ENCODE measurements at regions not wholly inside any gene's neighbourhood (a gene's known extent, or its start where the extent isn't known, plus 50 kb on each side); places are given as distances from the start of the nearest gene placed in this dataset.
A peak's percentile ranks its signal among the peaks of the same experiment; 100 is the strongest.

- Mint-ChIP-seq H3K27ac (no peak overlapping the region), H3K9me3 (no peaks in the 10 kb centered on the region), H3K4me3 (no peak overlapping the region), H3K36me3 (ENCODE audit: low read depth) (no peaks in the 10 kb centered on the region), H3K27me3 (ENCODE audit: low read depth) (no peaks in the 10 kb centered on the region), H3K4me1 (no peaks in the 10 kb centered on the region)
- no peak for TF ChIP-seq CTCF (IDR thresholded peaks at IDR 0.05; ENCODE audit: unreplicated experiment in 3 of 3)
Measured at GRCh38 chr7:84477786-84478478, 283.3 kb upstream of the SEMA3A start.

DNA sequence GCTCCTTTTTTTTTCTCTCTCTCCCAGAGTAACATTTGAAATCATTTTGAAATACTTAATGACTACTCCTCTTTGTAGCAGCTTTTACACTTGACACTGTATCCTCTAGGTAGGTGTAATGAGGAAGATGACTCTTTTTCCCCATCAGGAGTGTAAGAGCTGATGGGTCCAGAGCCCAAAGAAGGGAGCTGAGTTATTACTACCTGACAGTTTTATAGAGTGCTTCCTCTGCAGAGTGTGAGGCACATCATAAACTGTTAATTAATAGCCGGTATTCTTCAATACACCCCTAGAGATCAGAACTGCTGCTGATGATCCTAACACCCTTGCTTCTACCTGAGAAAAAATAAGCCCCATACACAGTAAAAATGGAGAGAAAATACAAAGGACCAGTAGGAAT lies 279.8 kb upstream of the SEMA3A start:
- H3K36me3 Mint-ChIP-seq (ENCODE audit: low read depth): no peaks in the 10 kb centered on the region
- no peak overlapping the region for H3K4me3 Mint-ChIP-seq

DNA sequence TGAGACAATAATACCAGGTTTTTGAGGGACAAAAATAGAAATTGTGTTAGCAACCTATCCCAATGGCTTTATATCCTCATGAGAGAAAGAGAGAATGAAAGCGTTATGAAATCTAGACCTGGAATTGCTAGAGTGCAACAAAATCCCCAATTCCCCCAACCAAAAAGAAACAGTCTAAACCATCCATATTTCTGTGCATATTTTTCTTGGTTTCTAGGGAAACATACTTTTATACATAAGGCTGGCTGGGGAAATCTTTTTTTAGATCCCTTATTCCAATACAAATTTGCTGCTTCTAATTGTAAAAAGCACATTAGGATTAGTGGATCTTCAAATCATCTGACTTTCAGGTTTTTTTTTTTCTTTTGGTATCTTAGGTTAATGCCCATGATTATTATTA lies 277.0 kb upstream of the SEMA3A start:
- H3K36me3 Mint-ChIP-seq (ENCODE audit: low read depth): no peaks in the 10 kb centered on the region
- peaks cover 4% of the 10 kb centered on the region for H3K4me1 Mint-ChIP-seq
- no peak overlapping the region for H3K27ac Mint-ChIP-seq
- H3K9me3 Mint-ChIP-seq: no peaks in the 10 kb centered on the region
- no peak overlapping the region for H3K4me3 Mint-ChIP-seq
- TF ChIP-seq CTCF (IDR thresholded peaks at IDR 0.05; ENCODE audit: unreplicated experiment in 3 of 3): no peak
- no peaks in the 10 kb centered on the region for H3K27me3 Mint-ChIP-seq (ENCODE audit: low read depth)

More for the DNA sequence above, 279.8 kb upstream of the SEMA3A start:
- TF ChIP-seq CTCF (IDR thresholded peaks at IDR 0.05; ENCODE audit: unreplicated experiment in 3 of 3): no peak
- Mint-ChIP-seq H3K27ac (no peak overlapping the region), H3K4me1 (no peaks in the 10 kb centered on the region), H3K27me3 (ENCODE audit: low read depth) (no peaks in the 10 kb centered on the region), H3K9me3 (no peaks in the 10 kb centered on the region)

DNA sequence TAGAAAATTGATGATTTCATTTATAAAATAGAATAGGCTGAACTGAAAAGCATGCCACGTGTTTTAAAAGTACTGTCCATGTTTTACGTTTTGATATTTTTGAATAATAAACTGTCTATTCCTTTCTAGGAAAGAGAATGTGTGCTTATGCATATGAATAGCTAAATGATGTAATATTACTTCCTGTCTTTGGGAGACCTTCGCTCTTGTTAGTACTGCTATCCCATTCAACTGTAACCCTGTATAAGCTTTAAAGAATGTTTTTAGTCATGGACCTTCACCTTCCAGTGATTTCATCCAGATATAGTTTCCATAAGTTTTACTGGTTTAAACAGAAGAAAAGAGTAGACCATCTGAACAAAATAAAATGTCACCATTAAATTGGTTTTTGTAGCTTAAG lies 274.4 kb upstream of the SEMA3A start:
- no peak for TF ChIP-seq CTCF (IDR thresholded peaks at IDR 0.05; ENCODE audit: unreplicated experiment in 3 of 3)
- Mint-ChIP-seq H3K9me3 (no peaks in the 10 kb centered on the region), H3K36me3 (ENCODE audit: low read depth) (no peaks in the 10 kb centered on the region), H3K27ac (no peak overlapping the region), H3K4me1 (peaks cover 4% of the 10 kb centered on the region), H3K27me3 (ENCODE audit: low read depth) (no peaks in the 10 kb centered on the region), H3K4me3 (no peak overlapping the region)

GRCh38 chr7:84462259-84462658 lies 267.7 kb upstream of the SEMA3A start:
- Mint-ChIP-seq H3K27ac (peak overlapping the region in 2 of 3 experiments; percentile 45 to 54), H3K4me3 (no peak overlapping the region), H3K36me3 (ENCODE audit: low read depth) (no peaks in the 10 kb centered on the region), H3K9me3 (no peaks in the 10 kb centered on the region), H3K4me1 (peaks cover 11% of the 10 kb centered on the region), H3K27me3 (ENCODE audit: low read depth) (no peaks in the 10 kb centered on the region)
- TF ChIP-seq CTCF (IDR thresholded peaks at IDR 0.05; ENCODE audit: unreplicated experiment in 3 of 3): no peak

DNA sequence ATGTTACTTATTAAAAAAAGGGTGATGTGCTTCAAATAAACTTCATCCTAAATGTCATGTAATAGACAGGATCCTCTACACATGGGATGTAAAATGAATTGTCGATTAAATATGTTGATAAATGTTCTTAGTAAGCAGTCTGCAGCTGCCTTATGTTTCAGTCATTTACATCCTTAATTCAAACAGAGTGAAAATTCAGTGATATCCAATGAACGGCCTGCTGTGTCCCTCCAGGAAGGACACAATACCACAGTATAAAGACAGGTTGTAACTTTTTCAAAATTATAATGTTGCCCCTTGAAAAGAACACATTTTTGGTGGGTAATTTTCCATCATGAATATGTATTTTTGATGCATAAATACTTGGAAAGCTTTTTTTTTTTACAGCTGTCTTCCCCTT lies 266.5 kb upstream of the SEMA3A start:
- peaks cover 11% of the 10 kb centered on the region for H3K4me1 Mint-ChIP-seq
- no peak overlapping the region for H3K27ac Mint-ChIP-seq
- no peak for TF ChIP-seq CTCF (IDR thresholded peaks at IDR 0.05; ENCODE audit: unreplicated experiment in 3 of 3)
- no peaks in the 10 kb centered on the region for H3K36me3 Mint-ChIP-seq (ENCODE audit: low read depth)
- H3K4me3 Mint-ChIP-seq: no peak overlapping the region
- no peaks in the 10 kb centered on the region for H3K9me3 Mint-ChIP-seq
- no peaks in the 10 kb centered on the region for H3K27me3 Mint-ChIP-seq (ENCODE audit: low read depth)

Measured in nephron (organoid).